ENCODE measurements at regions not wholly inside any gene's neighbourhood (a gene's known extent, or its start where the extent isn't known, plus 50 kb on each side); places are given as distances from the start of the nearest gene placed in this dataset.
A peak's percentile ranks its signal among the peaks of the same experiment; 100 is the strongest.

DNA sequence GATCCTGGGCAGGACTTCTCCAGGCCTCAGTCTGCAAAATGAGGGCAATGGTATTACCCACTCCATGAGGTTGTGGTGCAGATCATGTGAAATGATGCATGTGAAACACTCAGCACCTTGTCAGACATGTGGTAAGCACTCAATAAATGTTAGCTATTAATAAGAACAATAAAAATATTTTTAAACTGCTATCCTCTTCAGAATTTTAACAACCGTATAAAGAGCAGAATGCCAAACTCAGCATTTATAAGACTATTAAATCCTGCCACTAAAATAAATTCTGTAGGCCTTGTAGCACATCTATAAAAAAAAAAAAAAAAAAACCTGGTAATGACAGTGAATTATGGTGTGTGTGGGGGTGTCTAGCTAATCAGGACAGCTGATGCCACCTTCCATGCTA lies 213.9 kb upstream of the UMPS start:
- no peak for DNase-seq

DNA sequence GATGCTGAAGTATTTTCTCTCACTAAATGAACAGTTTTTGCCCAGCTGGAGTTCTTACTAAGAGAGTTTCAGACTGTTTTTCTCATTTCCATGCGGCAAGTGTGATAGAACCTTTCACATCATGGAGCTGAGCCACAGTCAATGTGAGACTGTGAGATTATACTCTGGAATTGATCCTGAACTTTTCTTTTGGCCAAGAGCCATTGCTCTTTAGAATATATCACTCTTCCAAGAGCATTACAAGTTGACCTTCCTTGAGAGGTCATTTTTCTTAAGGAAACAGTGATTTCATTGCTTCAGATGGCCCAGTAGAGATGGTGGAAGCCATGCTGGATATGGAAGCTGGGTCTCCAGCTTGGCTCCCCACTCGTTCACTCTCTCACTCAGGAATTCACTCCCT lies 212.9 kb upstream of the UMPS start:
- no peak for DNase-seq

DNA sequence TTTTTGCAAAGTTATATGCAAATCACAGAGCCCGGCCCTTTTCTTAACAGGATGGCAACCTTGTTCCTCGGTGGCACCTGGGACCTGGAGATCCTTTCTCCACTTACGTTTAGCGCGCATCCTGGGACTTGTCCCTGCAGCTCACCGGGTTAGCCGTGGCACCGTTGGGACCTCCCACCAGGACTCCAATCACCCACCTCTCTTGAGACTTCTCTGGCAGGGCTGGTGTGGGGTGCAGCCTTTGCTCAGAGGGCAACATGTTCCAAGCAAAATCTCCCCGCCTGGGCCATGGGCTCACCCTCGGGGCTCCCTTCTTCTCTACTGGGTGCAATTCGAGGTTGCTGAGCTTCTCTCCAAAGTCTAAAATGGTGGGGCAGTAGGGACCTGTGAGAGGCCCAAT lies 211.9 kb upstream of the UMPS start:
- DNase-seq: no peak

DNA sequence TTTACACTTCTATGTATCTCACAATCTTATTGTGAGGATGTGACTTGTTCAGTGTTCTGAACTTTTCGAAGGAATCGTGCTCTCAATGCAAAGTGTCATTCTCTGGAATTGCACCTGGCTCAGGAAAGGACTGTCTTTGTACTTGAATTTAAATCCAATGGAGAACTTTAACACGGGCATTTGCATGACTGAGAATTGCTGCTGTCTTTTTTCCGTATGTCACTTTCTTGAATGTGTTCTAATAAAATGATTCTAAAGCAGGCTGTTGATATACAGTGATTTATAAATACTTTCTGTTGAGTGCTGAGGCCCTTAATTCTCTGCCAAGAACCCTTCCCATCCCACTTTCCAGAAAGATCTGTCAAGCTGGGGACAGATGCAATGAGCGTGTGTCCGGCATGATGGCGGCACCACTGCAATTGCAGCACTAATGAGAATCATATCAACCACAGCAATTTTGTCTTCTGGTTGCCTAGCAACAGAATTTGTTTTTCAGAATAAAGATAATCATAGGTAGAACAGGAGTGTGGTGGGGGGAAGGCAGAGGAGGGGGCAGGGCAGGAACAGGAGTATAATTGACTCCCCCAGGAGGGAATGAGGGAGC lies 210.6 kb upstream of the UMPS start:
- DNase-seq: no peak

DNA sequence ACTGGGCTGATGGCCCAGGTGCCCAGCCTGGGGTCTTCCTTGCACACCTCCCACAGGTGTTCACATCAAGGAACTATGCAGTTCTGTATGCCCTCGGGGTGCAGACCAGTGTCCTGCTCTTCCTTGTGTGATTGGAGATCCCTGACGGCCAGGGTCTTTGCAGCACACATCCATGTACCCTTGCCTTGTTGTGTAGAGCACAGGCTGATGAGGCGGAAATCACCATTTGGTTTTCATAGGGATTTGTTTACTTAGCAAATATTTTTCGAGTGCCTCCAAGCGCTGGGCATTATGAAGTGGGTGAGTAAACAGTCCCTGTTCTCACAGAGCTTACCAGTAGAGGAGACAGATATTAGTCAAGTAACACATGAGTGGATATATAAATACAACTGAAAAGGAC lies 209.3 kb upstream of the UMPS start:
- no peak for DNase-seq

DNA sequence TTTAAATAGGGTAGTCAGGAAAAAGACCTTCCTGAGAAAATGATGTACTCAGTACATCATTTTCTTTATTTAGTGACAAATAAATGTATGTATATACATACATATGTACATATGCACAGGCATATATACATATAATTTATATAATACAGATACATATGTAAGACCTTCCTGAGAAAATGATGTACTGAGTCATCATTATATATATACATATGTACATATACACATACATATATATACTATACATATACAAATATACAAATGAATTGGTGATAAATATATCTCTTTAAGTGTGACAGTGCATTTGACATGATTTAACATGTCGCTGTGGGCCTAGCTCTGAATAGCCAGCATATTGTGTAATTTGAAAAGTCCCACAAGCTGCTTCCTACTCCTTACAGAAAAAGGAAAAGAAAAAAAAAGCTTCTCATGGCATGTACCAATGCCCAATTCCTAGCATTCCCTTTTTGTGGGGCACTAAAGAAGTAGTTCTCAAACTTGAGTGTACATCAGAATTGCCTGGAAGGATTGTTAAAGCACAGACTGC lies 208.1 kb upstream of the UMPS start:
- DNase-seq: no peak

DNA sequence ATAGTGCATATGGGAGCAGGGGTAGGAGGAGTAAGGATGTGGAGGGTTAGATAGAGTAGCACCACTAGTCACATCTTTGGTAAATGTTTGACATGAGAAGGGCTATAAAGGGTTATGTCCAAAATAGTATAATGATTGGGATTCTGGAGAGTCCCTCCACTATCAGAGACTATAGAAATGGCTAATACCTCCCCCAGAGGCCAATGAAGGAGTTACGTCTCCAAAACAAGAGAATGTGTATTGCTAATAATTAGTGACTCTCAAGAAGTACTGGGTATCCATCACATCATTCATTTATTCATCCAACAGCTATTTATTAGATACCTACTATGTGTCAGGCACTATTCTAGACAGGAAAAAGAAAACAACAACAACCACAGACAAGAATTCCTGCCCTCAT lies 203.7 kb upstream of the UMPS start:
- DNase-seq: no peak

DNA sequence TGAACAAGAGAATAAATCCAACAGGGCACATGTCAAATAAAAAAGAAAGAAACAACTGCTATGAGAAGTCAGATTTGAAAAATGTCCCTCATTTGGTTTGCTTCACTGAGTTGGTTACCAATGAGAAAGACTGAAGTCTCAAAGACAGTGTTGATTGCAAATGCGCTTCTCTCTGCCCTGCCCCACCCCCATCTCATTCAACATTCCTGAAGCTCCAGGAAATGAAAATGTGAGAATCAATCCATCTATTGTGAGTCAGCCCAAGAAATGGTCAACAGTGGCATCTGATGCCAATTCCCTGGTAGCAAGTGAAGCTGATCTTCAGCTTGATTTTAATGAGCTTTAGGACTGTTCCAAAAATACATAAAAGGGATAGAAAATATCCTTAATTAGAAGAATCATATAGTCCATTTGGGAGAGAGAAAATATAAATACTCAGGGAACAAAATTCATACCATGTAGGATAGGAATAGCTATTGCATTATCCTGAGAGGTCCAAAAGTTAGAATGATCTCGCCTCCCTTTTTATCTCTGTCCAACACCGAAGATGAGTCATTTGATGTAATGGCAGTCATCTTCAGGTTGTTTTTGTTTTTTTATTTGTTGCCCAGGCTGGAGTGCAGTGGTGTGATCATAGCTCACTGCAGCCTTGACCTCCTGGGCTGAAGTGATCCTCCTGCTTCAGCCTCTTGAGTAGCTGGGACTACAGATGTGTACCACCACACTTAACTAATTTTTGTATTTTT lies 200.3 kb upstream of the UMPS start:
- DNase-seq: no peak

DNA sequence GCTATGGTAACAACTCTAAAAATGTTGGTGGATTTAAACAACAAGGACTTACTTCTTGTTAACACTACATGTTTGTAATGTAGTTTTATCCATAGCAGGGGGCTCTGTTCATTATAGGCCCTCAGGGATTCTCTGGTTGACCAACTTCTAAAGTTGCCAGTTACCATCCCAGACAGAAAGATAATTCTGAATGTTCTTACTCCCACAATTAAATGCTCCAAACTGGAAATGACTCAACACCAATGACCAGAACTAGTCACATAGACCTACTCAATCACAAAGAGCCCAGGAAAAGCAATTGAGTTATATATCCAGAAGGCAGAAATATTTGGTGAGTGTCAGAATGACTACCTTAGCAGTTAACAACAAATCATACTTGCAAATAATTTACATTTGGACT lies 199.3 kb upstream of the UMPS start:
- no peak for DNase-seq

DNA sequence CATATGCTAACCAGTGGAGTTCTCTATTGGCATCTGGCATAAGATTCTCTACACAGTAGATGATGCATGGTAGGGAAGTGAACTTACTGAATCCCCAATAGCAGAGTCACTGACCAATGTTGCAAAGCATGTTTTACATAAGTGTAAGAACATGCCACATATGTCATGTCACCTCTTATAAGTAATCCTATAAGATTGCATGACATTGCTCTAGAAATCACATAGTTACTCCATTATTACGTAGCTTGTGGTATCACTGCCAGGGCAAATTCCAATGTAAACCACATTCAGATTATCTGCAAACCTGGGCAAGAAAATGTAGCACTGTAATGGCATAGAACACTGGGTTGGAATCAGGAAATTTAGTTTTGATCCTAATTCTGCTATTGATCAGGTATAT lies 198.2 kb upstream of the UMPS start:
- no peak for DNase-seq

DNA sequence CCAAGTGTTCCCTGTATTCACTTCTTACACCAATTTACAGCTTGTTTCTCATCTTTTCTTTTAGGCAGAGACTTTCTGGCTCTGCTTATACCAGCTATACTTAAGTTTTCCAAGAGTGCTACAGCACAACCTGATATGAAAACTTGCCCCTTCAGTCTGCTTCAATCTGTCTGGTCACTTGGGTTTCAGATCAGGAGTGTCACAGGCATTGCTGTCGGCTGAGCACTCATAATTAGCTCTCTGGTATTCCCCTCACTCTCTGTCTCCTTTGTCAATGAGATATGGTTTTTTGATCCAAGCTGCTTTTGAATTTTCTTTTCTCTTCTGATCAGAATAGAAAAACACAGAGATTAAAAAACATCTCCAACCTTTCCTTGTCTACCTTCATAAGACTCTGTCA lies 194.9 kb upstream of the UMPS start:
- DNase-seq: no peak

DNA sequence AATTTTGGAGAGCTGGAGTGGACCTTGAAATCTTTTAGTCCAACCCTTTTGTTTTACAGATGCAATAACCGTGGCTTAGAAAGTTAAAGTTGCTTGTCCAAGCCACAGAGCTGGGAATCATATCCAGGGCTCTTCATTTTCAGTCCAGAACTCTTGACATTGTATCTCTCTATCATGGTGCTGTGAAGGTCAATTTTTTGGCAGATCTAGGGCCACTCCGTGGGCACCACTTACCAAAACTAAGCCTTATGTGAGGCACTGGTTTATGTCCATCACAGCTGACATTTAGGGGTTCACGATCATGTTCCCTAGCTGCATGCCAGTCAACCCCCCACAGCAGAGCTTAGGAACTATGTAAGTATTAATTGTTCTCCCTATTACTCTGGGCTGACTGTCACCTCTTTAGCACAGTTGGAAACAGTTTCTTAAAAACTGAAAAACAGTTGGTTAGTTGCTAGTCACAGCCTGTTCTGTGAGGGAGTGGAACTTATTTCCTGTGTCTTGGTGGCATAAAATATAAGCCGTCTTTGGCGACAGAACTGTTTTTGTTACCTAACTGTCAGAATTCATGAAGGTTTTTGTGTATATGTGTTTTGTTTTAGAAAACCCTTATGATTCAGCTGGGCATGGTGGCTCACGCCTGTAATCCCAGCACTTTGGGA lies 189.6 kb upstream of the UMPS start:
- DNase-seq: no peak

DNA sequence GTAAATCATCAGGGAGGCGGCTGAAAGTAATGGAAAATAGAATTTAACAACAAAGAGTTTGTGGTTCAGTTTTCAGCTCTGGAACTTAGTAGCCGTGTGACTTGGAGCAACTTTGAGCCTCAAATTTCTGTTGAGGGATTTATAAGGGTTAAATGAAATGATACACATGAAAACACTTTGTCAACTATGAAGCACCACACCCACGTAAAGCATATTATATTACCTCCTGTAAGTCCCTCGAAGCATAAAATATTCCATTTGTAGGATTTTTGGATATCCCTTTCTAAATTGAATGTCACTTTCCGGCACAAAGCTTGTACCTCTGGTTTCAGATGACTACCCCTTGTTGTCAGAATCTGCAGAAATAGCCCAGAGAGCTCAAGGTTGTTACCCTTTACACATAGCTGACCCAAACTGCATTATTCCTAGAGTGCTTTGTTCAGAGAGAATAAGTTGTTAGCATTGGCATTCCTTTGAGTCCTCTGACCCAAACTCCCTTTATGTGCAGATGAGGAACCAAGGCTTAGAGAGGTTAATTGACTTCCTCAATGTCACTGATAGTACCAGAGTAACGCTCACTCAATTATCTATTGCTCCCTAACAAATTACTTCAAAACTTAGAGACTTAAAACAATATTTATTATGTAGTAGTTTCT lies 187.9 kb upstream of the UMPS start:
- no peak for DNase-seq

DNA sequence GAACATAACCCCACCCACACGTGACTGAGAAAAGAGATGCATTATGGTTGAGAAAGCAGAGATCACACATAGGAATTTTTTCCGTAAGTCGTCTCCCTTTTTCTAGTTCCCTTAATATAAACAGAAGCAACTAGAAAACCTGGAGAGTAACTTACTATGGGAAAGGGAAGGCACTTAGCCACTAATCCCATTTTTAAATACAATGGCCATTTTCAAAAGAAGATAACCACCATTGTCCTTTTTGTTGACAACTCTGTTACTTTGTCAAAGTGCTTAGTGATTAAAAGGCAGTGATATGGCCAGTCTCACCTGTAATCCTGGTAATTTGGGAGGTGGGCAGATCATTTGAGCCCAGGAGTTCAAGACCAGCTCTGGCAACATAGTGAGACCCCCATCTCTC lies 184.4 kb upstream of the UMPS start:
- DNase-seq: no peak

DNA sequence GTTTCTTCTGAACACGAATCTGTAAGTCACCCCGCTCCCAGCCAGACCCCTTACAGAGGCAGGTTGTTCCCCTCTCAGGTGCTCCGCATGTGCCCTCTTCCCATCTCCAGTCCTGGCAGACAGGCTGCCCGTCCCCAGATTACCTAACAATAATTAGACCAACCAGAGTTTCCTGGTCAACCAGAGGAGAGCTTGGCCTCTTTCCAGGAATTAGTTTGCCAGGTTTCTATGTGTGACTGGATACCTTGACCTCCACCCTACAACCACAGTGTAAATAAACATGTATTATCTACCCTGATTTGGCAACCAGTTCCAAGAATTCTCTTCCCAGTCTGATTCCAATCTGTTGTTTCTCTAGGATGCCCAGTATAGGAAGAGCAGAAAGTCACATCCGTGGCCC lies 178.0 kb upstream of the UMPS start:
- no peak for DNase-seq

DNA sequence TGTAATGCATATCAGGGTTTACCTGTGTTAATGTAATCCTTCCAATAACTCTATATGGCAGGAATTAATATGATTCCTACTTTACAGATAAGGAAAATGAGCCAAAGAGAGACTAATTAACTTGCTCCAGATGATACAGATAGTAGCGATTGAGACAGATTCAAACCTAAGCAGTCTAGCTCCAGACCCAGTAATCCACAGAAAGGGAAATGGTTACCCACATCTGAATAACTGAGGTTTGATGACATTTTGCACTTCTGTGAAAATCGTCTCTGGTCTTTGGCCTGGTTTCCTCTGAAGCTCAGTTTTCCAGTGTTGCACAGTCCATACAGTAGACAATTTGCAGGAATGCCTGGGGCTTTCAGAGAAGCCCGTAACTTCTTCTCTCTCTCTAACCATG lies 177.1 kb upstream of the UMPS start:
- no peak for DNase-seq

DNA sequence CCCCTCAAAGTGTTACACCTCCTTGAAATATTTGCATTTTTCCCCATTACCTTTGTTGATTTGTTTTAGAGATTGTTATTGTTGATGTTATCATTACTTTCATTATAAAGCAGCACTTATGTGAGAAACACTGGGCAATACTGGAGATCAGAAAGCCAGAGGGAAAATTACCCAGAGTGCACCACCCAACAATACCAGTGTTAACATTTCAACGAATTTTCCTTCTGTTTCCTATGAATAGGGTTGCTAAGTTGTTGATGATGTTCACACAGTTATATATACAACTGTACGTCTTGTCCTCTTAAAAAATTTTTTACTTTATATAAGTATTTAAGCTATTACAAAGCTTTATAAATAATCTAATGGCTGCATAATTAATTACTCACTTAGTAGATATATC lies 173.6 kb upstream of the UMPS start:
- DNase-seq: no peak

DNA sequence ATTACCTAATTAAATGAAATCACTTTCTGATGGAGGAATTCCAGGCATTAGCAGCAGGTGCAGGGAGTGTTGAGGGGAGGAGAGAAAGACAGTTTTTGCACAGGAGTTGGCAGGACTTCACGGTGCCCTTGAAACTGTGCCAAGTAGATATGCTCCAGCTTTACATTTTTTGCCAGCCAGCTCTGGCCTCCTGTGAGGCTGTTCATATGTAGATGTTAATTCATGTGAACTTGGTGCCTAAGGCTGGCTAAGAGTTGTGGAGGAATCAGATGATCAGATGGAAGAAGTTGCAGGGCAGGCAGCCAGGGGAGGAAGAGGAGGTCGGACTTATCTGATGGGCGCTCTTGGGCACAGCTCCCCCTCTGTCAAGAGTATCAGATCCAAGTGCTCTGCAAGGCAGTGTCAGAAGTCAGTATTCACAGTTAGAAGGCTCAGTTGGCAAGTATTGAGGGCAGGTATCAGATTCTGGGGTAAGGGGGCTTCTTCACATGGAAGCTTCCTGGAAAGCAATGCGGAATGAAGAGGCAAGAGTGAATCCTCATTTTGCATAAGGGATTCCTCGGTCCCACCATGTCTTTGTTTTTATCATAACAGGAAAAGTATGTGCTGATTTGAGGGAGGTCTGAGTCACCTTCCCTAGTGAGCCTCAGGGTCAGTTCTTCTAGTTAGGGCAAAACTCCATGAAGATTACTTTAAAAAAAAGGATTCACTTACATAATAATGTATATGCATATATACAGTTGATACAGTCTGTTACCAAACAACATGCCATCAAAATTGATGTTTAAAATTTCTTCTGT lies 172.6 kb upstream of the UMPS start:
- DNase-seq: no peak

DNA sequence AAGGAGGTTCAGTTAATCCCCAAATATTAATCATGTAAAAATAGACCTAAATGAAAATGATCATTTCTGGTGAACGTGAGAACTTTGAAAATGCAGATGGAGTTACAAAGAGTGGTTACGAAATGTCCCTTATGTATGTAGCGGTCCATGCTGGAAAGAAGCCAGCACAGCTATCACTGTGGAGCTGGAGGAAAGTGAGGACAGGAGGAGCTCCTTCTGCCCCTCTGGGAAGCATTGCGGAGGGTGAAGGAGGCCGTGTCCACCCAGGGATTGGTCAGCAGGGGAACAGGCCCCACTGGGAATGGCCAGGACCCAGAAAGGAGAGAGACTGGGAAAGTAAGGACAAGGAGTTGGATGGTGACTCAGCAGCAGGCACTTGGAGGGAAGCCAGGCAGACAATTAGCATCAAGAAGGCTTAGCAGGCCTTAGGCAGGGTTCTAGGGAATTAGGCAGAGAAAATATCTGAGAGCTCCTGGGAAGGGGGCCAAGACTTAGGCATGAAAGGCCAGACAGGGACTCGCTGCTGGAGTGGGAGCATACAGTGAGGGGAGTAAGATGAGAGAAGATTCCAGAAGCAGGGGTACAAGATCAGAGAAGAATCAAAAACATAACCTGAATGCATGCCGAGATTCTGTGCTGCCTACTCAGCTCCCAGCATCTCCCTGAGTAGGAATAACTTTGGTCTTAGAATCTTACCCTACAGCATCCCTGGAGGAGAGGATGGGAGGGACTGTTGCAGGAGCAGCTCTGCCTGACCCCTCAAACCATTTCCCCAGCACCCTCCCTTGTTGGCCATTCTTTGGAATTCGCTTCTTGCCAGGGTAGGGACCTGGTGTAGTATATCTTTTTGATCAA lies 171.0 kb upstream of the UMPS start:
- no peak for DNase-seq

DNA sequence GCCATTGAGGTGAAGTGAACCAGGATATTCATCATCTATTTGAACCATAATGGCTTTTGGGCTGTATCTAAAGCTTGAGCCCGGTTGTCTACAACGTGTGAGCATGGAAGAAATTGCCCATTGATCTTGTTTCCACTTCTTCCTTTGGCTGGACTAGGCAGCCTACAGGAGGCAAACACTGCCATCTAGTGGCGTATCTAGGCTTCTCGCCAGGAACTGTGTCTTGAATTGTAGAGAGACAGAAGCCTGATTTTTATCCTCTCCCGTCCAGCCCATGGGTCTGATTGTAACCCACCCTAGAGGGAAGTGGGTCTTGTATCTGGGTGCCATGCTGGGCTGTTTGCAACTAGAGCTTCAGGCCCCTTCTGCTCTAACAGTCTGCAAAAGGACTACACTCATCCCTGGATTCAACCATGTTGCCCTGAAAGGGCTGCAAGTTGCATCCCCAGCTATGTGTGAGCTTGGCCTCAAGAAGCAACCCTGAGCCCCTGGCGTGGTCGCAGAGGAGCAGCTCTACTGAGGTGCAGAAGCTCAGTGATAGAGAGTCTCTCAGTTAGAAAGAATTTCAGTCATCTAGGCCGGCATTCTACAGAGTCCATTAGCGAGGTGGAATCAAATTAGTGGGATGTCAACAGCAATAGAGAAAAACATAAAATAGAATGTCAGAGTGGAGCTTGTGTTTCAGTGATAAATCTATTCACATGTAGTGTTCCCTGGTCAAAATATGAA lies 170.2 kb upstream of the UMPS start:
- DNase-seq: peak; percentile 41

DNA sequence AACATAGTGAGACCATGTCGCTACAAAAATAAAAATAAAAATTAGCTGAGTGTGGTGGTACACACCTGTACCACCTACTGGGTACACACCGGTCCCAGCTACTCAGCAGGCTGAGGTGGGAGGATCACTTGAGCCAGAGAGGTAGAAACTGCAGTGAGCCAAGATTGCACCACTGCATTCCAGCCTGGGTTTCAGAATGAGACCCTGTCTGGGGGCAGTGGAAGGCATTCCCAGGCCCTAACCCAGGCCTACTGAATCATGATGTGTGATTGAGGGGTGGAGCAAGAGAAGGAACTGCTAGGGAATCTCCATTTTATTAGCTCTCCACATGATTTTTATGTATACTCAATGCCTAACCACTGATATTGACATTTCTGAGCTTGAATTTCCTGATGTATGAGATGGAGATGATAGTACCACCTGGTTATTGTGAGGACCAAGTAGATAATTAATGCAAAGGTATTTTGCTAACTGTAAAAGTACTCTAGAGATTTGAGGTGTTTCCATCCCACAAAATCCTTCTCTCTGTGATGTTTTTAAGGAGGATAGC lies 169.5 kb upstream of the UMPS start:
- DNase-seq: no peak
